ENCODE measurements at regions not wholly inside any gene's neighbourhood (a gene's known extent, or its start where the extent isn't known, plus 50 kb on each side); places are given as distances from the start of the nearest gene placed in this dataset.

- no peak for TF ChIP-seq ZNF462 (CRISPR knock-in tag; IDR thresholded peaks at IDR 0.05)
- TF ChIP-seq STAT1 (IDR thresholded peaks at IDR 0.05; ENCODE audit: unreplicated experiment) = no peak
- no peak for TF ChIP-seq JUNB (IDR thresholded peaks at IDR 0.05; ENCODE audit: unreplicated experiment)
These were observed 123.1 kb upstream of the NCKAP5 start (continued) for GRCh38 chr2:133691336-133691735.

GRCh38 chr2:133705287-133705686 lies 137.0 kb upstream of the NCKAP5 start:
- H3K36me3 ChIP-seq (ENCODE audit: insufficient read depth) = no peaks in the 10 kb centered on the region; the same call in 1 of the 2 replicates
- no peak overlapping the region for H2AFZ ChIP-seq
- H3K4me1 ChIP-seq (ENCODE audit: insufficient read depth) = no peaks in the 10 kb centered on the region
- Mint-ChIP-seq H3K27me3 (ENCODE audit: insufficient read depth, low read depth, poor library complexity) (peaks cover 3% of the 10 kb centered on the region), H3K4me3 (no peak overlapping the region), H3K27ac (no peak overlapping the region), H3K4me1 (no peaks in the 10 kb centered on the region; the same call in 2 of the 3 replicates), H3K9me3 (peaks cover 5% of the 10 kb centered on the region), H3K36me3 (ENCODE audit: low read depth) (peaks cover 4% of the 10 kb centered on the region; the same call in 1 of the 3 replicates)
- H3K27me3 ChIP-seq (ENCODE audit: insufficient read depth) = no peaks in the 10 kb centered on the region
- ATAC-seq (no peak), DNase-seq (ENCODE audit: low spot score) (no peak)
- H3K4me3 ChIP-seq = no peak overlapping the region
- no peaks in the 10 kb centered on the region for H4K20me1 ChIP-seq (replicated peaks; ENCODE audit: insufficient read depth)
- H3K79me2 ChIP-seq (replicated peaks; ENCODE audit: insufficient read depth) = no peaks in the 10 kb centered on the region
- no peak overlapping the region for H3K27ac ChIP-seq (ENCODE audit: low read depth)
- no peaks in the 10 kb centered on the region for H3F3A ChIP-seq (replicated peaks; ENCODE audit: low read depth)
- no peak overlapping the region for H3K4me2 ChIP-seq
- H3K9me2 ChIP-seq (ENCODE audit: insufficient read depth) = peaks cover 10% of the 10 kb centered on the region; the same call in 1 of the 2 replicates
- TF ChIP-seq CREB1 (CRISPR knock-in tag; IDR thresholded peaks at IDR 0.05; ENCODE audit: low read depth) (no peak), NANOG (IDR thresholded peaks at IDR 0.05; ENCODE audit: borderline replicate concordance) (no peak), JUNB (IDR thresholded peaks at IDR 0.05; ENCODE audit: unreplicated experiment) (no peak), POLR2AphosphoS5 (IDR thresholded peaks at IDR 0.05; ENCODE audit: low read depth) (no peak), ETS1 (IDR thresholded peaks at IDR 0.05) (no peak), EZH2phosphoT487 (IDR thresholded peaks at IDR 0.05; ENCODE audit: unreplicated experiment) (no peak), ZNF114 (CRISPR knock-in tag; IDR thresholded peaks at IDR 0.05) (no peak), EZH2 (IDR thresholded peaks at IDR 0.05; ENCODE audit: low read depth, unreplicated experiment) (no peak), REST (IDR thresholded peaks at IDR 0.05; ENCODE audit: unreplicated experiment) (no peak), CTCF (conservative IDR thresholded peaks at IDR 0.05; ENCODE audit: low read depth in 2 of 2) (no peak)

Data from GM23338 (cell line).